ENCODE measurements at regions not wholly inside any gene's neighbourhood (a gene's known extent, or its start where the extent isn't known, plus 50 kb on each side); places are given as distances from the start of the nearest gene placed in this dataset.
"Not testable (repeated sequence)": the region's sequence is repeated elsewhere in the genome, so short reads cannot be mapped to it uniquely, and the experiment has no call there.

DNA sequence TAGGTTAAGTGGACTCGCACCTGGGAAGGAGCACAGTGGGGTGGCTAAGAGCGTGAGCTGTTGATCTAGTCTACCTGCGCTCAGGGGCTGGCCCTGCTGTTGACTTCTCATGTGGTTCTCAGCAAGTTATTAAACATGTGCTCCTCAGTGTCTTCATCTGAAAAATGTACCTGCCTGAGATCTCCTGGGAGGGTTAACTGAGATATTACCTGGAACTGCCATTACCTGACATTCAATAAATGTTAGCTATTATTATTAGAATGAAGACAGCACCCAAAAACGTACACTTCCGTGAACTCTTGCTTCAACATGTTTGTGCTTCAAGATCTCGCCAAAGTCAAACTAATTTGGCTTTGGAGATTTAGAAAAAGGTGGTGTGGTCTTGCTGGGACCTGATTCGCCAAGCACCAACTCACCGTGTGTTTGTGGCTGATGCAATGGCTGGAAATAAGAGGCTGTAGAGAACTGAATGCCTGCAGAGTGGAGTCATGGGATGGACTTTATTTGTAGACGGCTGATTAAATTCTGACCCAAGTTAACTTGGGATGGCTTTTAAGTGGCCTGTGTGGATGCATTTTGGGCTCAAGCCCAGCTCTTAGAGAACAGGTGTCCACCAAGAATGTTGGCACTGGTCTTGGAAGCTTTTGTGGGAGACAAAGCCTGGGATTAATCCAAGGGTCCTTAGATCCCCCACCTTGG, 692.9 kb downstream of the QKI start:
- DNase-seq (ENCODE audit: low spot score): no peak

DNA sequence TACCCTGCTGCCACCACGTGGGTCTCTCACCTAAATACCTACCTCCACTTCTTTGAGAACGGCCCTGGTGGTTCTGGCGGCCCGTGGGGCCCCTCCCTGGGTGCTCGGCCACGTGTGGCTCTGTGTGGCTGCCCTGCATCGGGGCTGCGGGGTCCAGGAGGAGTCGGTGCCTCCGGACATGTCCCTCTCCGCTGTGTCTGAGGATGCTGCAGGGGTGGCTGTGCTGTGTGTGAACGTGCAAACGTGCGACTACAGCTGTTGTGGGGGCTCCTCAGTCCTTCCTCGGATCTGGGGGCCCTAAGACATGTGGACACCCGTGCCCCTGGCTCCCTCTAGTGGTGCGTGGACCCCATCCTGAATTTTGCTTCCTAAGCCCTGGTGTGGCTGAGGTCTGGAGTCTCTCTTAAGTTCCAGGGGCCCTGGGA, 691.8 kb downstream of the QKI start:
- DNase-seq (ENCODE audit: low spot score): peak; percentile 26

- no peak for DNase-seq (ENCODE audit: low spot score)
These were observed 691.2 kb downstream of the QKI start for GRCh38 chr6:164105705-164106104.

DNA sequence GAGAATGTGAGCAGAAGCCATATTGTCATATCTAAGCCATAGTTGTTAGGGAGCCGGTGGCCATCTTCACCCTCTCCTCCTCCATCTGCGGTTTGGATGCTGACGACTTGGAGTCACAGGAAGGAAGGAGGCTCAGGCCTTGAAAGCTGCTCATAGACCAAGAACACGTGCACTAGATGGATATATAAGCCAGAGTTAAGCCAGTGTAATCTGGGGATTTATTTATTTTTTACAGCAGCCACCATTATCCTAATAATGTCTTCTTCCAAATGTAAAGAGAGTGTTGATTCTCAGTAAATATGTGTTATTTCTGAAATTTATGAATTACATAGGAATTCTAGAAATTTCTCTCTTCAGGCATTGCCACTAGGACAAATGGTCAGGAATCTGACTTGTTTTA, 689.9 kb downstream of the QKI start:
- DNase-seq (ENCODE audit: low spot score): no peak

DNA sequence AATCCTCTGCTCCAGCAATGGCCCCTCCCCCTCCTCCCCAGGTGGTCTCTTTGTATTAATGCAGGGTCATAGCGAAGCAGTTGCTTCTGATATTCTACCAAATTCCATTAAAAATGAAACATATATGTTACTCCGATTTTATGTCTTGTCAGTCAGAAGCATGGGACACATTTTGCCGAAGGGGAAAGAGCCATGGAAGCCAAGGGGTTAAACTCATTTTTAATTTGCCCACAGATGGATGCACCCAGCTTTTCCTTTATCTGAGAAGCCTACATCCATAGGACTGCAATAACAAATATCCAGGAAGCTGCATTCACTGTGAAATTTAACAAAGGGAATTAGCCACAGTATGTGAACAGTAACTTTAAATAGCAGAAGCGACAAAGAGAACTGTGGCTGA, 688.2 kb downstream of the QKI start:
- no peak for DNase-seq (ENCODE audit: low spot score)

- no peak for DNase-seq (ENCODE audit: low spot score)
These were observed 687.3 kb downstream of the QKI start for GRCh38 chr6:164101859-164102258.

GRCh38 chr6:164099269-164099865, 684.8 kb downstream of the QKI start:
- DNase-seq (ENCODE audit: low spot score): no peak

DNA sequence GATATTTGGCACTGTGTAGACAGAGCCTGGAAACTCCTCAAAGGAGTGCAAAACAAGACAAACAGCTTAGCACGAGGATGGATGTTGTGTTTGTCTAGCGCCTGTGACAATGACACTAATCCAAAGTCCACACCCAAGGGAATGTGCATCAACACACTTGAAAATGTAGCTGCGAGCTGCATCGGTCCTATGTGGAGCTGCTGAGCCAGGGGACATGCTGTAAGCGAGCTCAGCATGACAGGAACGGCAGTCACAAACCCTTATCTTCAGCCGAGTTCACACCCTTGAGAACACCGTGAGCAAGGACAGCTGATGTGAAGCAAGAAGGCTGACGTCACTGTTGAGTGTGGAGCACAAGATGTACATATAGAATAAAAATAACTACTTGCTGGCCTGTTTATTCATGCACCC, 684.3 kb downstream of the QKI start:
- no peak for DNase-seq (ENCODE audit: low spot score)

GRCh38 chr6:164097551-164098398, 683.3 kb downstream of the QKI start:
- no peak for DNase-seq (ENCODE audit: low spot score)

- no peak for DNase-seq (ENCODE audit: low spot score)
These were observed 682.5 kb downstream of the QKI start for GRCh38 chr6:164097056-164097455.

DNA sequence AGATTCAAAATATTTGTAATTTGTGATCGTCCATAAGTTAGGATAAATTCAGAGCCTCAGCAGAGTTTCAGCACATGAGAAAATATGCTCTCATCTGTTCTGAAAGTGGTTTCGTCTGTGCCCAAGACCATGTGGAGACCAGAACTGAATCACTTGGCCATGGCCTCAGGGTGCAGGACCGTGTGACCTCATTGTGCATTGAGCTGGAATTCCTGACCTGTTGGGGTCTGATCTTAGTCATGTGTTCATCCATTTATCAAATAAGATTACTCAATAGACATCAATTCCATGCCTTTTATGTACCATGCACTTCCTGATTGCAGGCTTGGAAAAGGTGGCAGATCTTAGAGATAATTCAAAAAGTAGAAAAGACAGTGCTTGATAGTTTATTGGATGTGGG, 680.5 kb downstream of the QKI start:
- no peak for DNase-seq (ENCODE audit: low spot score)

- DNase-seq (ENCODE audit: low spot score): no peak
These were observed 673.4 kb downstream of the QKI start for GRCh38 chr6:164087870-164088269.

DNA sequence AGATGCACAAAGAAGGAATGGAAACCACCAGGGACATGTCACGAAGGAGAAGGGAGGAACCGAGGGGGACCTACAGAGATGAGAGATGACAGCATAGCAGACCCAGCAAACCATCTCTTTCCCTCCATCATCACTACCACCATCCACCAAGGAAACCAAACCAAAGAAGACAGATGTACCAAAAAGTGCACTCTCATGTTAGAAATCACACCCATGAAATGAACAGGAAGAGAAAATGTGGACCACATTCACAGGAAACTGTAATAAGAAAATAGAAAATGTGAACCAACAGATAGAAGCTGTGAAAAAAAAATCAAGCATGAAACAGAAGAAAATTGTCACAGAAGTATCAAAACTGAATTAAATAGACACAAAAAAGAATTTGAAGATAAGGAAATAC, 672.7 kb downstream of the QKI start:
- no peak for DNase-seq (ENCODE audit: low spot score)

DNA sequence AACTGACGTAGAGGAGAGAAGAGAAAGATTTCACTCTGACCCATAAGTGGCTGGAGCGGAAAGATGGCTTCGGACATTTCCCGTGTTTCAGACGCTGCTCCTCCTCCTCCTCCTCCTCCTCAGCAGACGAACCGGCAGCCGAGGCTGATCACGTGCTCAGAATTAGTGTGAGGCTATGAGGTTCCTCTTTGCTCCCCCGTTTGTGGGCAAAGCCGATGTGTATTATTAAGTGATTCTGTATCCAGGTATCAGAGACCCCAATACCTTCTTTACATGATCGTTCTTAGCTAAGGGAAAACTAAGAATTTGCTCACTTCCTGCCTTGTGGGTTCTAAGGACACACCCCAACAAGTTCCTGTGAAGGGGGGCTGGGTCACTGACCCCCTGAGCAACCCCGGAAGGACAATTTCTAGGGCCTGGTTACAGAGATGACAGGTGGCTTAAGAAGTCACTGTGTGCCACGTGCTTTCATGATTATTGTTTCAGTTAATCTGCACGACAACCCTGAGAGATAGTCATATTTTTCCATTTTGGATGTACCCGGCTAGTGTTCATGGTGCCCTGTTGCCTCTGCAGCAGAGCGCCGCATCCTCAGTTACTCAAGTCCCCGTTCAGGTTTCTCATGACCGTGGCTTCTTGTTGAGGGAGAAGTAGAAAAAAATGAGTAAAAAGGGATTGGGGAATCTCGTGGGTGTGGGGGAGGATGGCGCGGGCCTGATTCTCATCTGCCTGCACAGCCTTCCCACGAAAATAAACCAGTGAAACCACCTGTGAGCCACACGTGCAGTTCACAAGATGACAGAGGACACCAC, 671.8 kb downstream of the QKI start:
- no peak for DNase-seq (ENCODE audit: low spot score)

DNA sequence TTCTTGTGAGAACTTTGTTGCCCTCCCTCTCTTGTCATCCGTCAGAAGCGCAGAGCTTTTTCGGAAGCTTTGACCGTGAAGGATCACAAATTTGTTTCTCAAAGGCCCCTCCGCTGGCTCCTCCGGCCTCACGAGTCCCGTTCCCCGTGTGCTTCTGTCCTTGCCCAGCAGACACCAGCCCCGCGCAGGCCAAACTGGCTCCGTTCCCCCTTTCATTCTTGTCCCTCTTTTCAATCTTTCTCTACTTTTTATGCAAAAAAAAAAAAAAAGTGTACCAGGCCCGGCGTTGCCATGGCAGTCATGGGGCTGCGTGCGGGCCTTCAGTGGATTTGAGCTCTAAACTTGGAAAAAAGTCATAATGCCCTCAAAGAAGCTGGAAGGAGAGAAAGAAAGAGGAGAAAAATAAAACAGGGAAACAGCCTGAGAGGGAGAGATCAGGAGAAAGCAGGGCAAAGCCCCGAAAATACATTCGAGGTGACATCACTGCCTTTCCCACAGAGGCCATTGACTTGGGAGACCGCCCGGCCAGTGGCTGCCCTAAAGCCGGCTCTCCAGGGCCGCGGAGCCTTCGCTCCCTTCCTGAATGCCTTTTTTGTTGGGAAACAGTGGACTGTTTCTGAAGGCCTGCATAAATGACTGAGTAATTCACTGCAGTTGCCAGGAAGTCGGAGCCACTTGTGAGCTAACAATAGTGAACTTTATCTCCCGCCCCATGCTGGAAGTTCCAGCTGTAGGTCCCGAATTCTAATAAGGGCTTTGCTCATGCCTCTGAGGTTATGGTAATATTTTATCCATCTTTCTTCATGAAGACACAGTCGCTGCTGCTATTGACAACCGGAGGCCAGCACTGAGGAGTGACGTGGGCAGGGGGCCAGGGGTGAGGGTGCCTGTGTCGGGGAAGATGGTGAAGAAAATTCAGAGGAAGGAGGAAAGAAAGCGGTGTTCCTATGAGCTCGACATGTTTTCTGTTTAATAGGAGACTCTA, 670.9 kb downstream of the QKI start:
- no peak for DNase-seq (ENCODE audit: low spot score)

DNA sequence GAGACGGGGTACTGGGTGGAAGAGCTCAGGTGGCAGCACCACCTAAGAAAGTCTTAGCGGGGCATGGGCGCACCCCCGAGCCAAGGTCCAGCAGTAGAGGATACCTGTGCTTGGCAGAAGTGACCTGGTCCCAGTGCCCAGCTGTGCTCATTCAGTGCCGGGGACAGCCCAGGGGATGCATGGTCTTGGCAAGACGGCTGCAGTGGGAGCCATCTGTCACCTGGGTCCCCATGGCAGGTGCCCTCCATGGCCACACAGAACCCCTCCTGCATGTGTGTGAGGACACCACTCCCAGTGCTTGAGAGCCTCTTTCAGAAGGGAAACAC, 664.7 kb downstream of the QKI start:
- DNase-seq (ENCODE audit: low spot score): no peak

DNA sequence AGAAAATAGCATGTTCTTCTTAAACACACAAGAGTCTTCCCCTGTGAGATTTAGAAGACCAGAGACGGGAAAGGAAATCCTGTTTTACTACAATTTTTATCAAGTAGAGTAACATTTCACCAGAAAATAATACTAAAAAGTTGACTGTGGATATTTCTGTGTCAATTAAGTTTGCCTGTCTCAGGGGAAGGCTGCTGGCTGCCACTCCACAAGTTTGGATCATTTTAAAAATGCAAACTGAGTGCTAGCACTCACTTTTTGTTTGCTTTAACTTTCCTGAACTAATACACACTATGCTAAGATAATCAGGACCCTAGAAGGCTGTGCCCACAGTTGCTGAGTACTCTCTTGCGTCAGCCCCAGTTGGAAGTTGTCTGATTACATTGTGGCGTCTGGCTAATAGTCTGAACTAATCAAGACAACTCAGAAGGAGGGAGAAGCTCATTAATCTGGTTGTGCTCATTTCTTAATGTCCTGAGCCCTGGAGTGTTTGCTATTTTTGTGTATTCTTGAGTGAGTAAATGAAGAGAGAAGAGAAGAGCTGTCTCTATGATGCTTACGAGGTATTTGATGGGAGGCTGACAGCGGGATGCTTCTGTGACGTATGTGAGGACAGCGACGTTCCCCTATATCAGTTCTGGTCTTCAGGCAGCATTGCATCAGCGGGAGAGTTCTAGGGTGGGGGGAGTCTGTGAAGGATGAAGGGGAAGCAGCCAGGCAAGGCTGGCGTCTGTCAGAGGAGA, 664.2 kb downstream of the QKI start:
- DNase-seq (ENCODE audit: low spot score): no peak

DNA sequence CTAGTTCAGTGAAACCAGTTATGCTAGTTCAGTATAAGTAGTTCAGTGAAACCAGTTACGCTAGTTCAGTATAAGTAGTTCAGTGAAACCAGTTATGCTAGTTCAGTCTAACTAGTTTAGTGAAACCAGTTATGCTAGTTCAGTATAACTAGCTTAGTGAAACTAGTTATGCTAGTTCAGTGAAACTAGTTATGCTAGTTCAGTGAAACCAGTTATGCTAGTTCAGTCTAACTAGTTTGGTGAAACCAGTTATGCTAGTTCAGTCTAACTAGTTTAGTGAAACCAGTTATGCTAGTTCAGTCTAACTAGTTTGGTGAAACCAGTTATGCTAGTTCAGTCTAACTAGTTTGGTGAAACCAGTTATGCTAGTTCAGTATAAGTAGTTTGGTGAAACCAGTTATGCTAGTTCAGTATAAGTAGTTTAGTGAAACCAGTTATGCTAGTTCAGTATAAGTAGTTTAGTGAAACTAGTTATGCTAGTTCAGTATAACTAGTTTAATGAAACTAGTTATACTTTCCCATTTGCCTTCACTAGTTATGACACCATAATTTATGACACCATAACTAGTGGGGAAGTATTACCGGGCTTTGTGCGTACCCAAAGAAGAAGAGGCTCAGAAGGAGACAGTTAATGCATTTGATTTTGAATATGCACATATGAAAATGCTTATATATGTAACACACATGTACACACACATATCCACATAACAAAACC, 662.5 kb downstream of the QKI start:
- not testable (repeated sequence) for DNase-seq (ENCODE audit: low spot score)

- no peak for DNase-seq (ENCODE audit: low spot score)
These were observed 661.6 kb downstream of the QKI start for GRCh38 chr6:164075981-164076615.
